RCC 7860 (cell line): ENCODE measurements at regions not wholly inside any gene's neighbourhood (a gene's known extent, or its start where the extent isn't known, plus 50 kb on each side); places are given as distances from the start of the nearest gene placed in this dataset.
"Not testable (repeated sequence)": the region's sequence is repeated elsewhere in the genome, so short reads cannot be mapped to it uniquely, and the experiment has no call there.

Source experiments
- DNase-seq: peaks from one replicate; pipeline ENCODE4 v3.0.0-alpha.2; 2015; ENCODE audit warnings: low spot score
- FAIRE-seq: peaks from 2 replicates; lab custom pipeline; 2012; peaks lifted over from hg19 to GRCh38; lab: Jason Lieb, UNC

- no peak for FAIRE-seq
- DNase-seq, result no peak
Measured at GRCh38 chr6:1230689-1231605, 81.0 kb upstream of the FOXQ1 start.

- DNase-seq (no peak), FAIRE-seq (no peak)
Measured at GRCh38 chr6:1230281-1230680, 81.6 kb upstream of the FOXQ1 start.

GRCh38 chr6:1229808-1230207 lies 82.1 kb upstream of the FOXQ1 start:
- FAIRE-seq, result no peak
- DNase-seq, result no peak

GRCh38 chr6:1229301-1229700 lies 82.6 kb upstream of the FOXQ1 start:
- no peak for FAIRE-seq
- no peak for DNase-seq

- no peak for FAIRE-seq
Measured at GRCh38 chr6:1228754-1229191, 83.1 kb upstream of the FOXQ1 start.

GRCh38 chr6:1227935-1228753 lies 83.8 kb upstream of the FOXQ1 start:
- DNase-seq (no peak), FAIRE-seq (no peak)

More at GRCh38 chr6:1228754-1229191, 83.1 kb upstream of the FOXQ1 start:
- DNase-seq, result no peak

- FAIRE-seq, result no peak
- DNase-seq, result no peak
Measured at GRCh38 chr6:1227600-1227934, 84.3 kb upstream of the FOXQ1 start.

GRCh38 chr6:1226277-1227099 lies 85.4 kb upstream of the FOXQ1 start:
- FAIRE-seq (no peak), DNase-seq (no peak)

- no peak for DNase-seq
- no peak for FAIRE-seq
Measured at GRCh38 chr6:1224514-1224913, 87.4 kb upstream of the FOXQ1 start.

- FAIRE-seq, result no peak
- DNase-seq, result no peak
Measured at GRCh38 chr6:1222728-1223595, 88.9 kb upstream of the FOXQ1 start.

- DNase-seq (no peak), FAIRE-seq (no peak)
Measured at GRCh38 chr6:1217396-1217795, 94.5 kb upstream of the FOXQ1 start.

GRCh38 chr6:1216488-1216974 lies 95.4 kb upstream of the FOXQ1 start:
- no peak for FAIRE-seq
- no peak for DNase-seq

- no peak for FAIRE-seq
- no peak for DNase-seq
Measured at GRCh38 chr6:1215884-1216487, 95.9 kb upstream of the FOXQ1 start.

- no peak for DNase-seq
- FAIRE-seq, result no peak
Measured at GRCh38 chr6:1215023-1215422, 96.9 kb upstream of the FOXQ1 start.

GRCh38 chr6:1212919-1213318 lies 99.0 kb upstream of the FOXQ1 start:
- FAIRE-seq, result no peak
- DNase-seq, result no peak

- DNase-seq, FAIRE-seq: not testable (repeated sequence)
Measured at GRCh38 chr6:1212138-1212537, 99.8 kb upstream of the FOXQ1 start.

GRCh38 chr6:1210631-1211030 lies 101.3 kb upstream of the FOXQ1 start:
- not testable (repeated sequence) for DNase-seq, FAIRE-seq

- no peak for DNase-seq
- no peak for FAIRE-seq
Measured at GRCh38 chr6:1208876-1209275, 103.0 kb upstream of the FOXQ1 start.

- no peak for FAIRE-seq
- no peak for DNase-seq
Measured at GRCh38 chr6:1203546-1203945, 108.4 kb upstream of the FOXQ1 start.
